ENCODE measurements at regions not wholly inside any gene's neighbourhood (a gene's known extent, or its start where the extent isn't known, plus 50 kb on each side); places are given as distances from the start of the nearest gene placed in this dataset.
"Not testable (repeated sequence)": the region's sequence is repeated elsewhere in the genome, so short reads cannot be mapped to it uniquely, and the experiment has no call there.

- DNase-seq (ENCODE audit: low read depth, low spot score) = no peak
Measured at GRCh38 chr3:88671573-88671972, 435.8 kb upstream of the EPHA3 start.

- DNase-seq (ENCODE audit: low read depth, low spot score) = no peak
Measured at GRCh38 chr3:88677298-88677697, 430.1 kb upstream of the EPHA3 start.

- DNase-seq (ENCODE audit: low read depth, low spot score) = no peak
Measured at GRCh38 chr3:88678747-88679146, 428.7 kb upstream of the EPHA3 start.

GRCh38 chr3:88690287-88690686 lies 417.1 kb upstream of the EPHA3 start:
- DNase-seq (ENCODE audit: low read depth, low spot score) = no peak

- DNase-seq (ENCODE audit: low read depth, low spot score) = no peak
Measured at GRCh38 chr3:88691081-88691480, 416.3 kb upstream of the EPHA3 start.

GRCh38 chr3:88703501-88704059 lies 403.8 kb upstream of the EPHA3 start:
- no peak for DNase-seq (ENCODE audit: low read depth, low spot score)

- no peak for DNase-seq (ENCODE audit: low read depth, low spot score)
Measured at GRCh38 chr3:88704338-88704737, 403.1 kb upstream of the EPHA3 start.

GRCh38 chr3:88707837-88708236 lies 399.6 kb upstream of the EPHA3 start:
- no peak for DNase-seq (ENCODE audit: low read depth, low spot score)

- no peak for DNase-seq (ENCODE audit: low read depth, low spot score)
Measured at GRCh38 chr3:88712552-88712951, 394.9 kb upstream of the EPHA3 start.

- DNase-seq (ENCODE audit: low read depth, low spot score) = peak; percentile 62
Measured at GRCh38 chr3:88713233-88713691, 394.2 kb upstream of the EPHA3 start.

GRCh38 chr3:88725440-88726165 lies 381.8 kb upstream of the EPHA3 start:
- DNase-seq (ENCODE audit: low read depth, low spot score) = no peak

- DNase-seq (ENCODE audit: low read depth, low spot score) = no peak
Measured at GRCh38 chr3:88732186-88732585, 375.2 kb upstream of the EPHA3 start.

GRCh38 chr3:88742106-88742505 lies 365.3 kb upstream of the EPHA3 start:
- DNase-seq (ENCODE audit: low read depth, low spot score) = peak; percentile 88

- no peak for DNase-seq (ENCODE audit: low read depth, low spot score)
Measured at GRCh38 chr3:88742674-88743507, 364.5 kb upstream of the EPHA3 start.

GRCh38 chr3:88744896-88745295 lies 362.5 kb upstream of the EPHA3 start:
- peak; percentile 57 for DNase-seq (ENCODE audit: low read depth, low spot score)

- not testable (repeated sequence) for DNase-seq (ENCODE audit: low read depth, low spot score)
Measured at GRCh38 chr3:88747145-88747544, 360.3 kb upstream of the EPHA3 start.

GRCh38 chr3:88758676-88759075 lies 348.7 kb upstream of the EPHA3 start:
- peak; percentile 28 for DNase-seq (ENCODE audit: low read depth, low spot score)

- no peak for DNase-seq (ENCODE audit: low read depth, low spot score)
Measured at GRCh38 chr3:88767746-88768145, 339.7 kb upstream of the EPHA3 start.

GRCh38 chr3:88773766-88774165 lies 333.7 kb upstream of the EPHA3 start:
- DNase-seq (ENCODE audit: low read depth, low spot score) = no peak

- DNase-seq (ENCODE audit: low read depth, low spot score) = no peak
Measured at GRCh38 chr3:88775026-88775690, 332.3 kb upstream of the EPHA3 start.

GRCh38 chr3:88779482-88779881 lies 327.9 kb upstream of the EPHA3 start:
- no peak for DNase-seq (ENCODE audit: low read depth, low spot score)

GRCh38 chr3:88784925-88785324 lies 322.5 kb upstream of the EPHA3 start:
- DNase-seq (ENCODE audit: low read depth, low spot score) = no peak
